ENCODE measurements at regions not wholly inside any gene's neighbourhood (a gene's known extent, or its start where the extent isn't known, plus 50 kb on each side); places are given as distances from the start of the nearest gene placed in this dataset.
A peak's percentile ranks its signal among the peaks of the same experiment; 100 is the strongest.
"Not testable (repeated sequence)": the region's sequence is repeated elsewhere in the genome, so short reads cannot be mapped to it uniquely, and the experiment has no call there.

GRCh38 chr2:12915787-12916186, 199.1 kb downstream of the TRIB2 start:
- no peak overlapping the region for H3K27ac Mint-ChIP-seq
- no peak overlapping the region for H3K4me3 Mint-ChIP-seq
- H3K9me3 Mint-ChIP-seq, result peaks cover 3% of the 10 kb centered on the region
- peaks cover 35% of the 10 kb centered on the region for H3K27me3 Mint-ChIP-seq
- intact Hi-C loops (cut with micrococcal nuclease), result no loop called here
- no peaks in the 10 kb centered on the region for H3K4me1 Mint-ChIP-seq
- no peaks in the 10 kb centered on the region for H3K36me3 Mint-ChIP-seq (ENCODE audit: low read depth)
- DNase-seq, result no peak

GRCh38 chr2:12918138-12918834, 201.6 kb downstream of the TRIB2 start:
- H3K36me3 Mint-ChIP-seq (ENCODE audit: low read depth), result no peaks in the 10 kb centered on the region
- H3K4me3 Mint-ChIP-seq, result no peak overlapping the region
- H3K27me3 Mint-ChIP-seq, result peaks cover 38% of the 10 kb centered on the region
- peaks cover 3% of the 10 kb centered on the region for H3K9me3 Mint-ChIP-seq
- no peak for DNase-seq
- no peak overlapping the region for H3K27ac Mint-ChIP-seq
- intact Hi-C loops (cut with micrococcal nuclease), result no loop called here
- no peaks in the 10 kb centered on the region for H3K4me1 Mint-ChIP-seq

- Mint-ChIP-seq H3K4me1 (no peaks in the 10 kb centered on the region), H3K27me3 (peaks cover 38% of the 10 kb centered on the region)
Observed at GRCh38 chr2:12918835-12919445, 202.2 kb downstream of the TRIB2 start.

GRCh38 chr2:12921321-12921720, 204.6 kb downstream of the TRIB2 start:
- no peak overlapping the region for H3K27ac Mint-ChIP-seq
- H3K9me3 Mint-ChIP-seq, result peaks cover 3% of the 10 kb centered on the region
- intact Hi-C loops (cut with micrococcal nuclease), result no loop called here
- no peaks in the 10 kb centered on the region for H3K4me1 Mint-ChIP-seq
- peaks cover 29% of the 10 kb centered on the region for H3K27me3 Mint-ChIP-seq
- H3K4me3 Mint-ChIP-seq, result no peak overlapping the region
- DNase-seq, result no peak
- H3K36me3 Mint-ChIP-seq (ENCODE audit: low read depth), result no peaks in the 10 kb centered on the region

More at GRCh38 chr2:12918835-12919445, 202.2 kb downstream of the TRIB2 start:
- Mint-ChIP-seq H3K27ac (no peak overlapping the region), H3K4me3 (no peak overlapping the region), H3K36me3 (ENCODE audit: low read depth) (no peaks in the 10 kb centered on the region), H3K9me3 (peaks cover 3% of the 10 kb centered on the region)
- intact Hi-C loops (cut with micrococcal nuclease), result no loop called here
- DNase-seq, result no peak

- DNase-seq, result peak; percentile 23
- Mint-ChIP-seq H3K4me3 (no peak overlapping the region), H3K9me3 (peaks cover 3% of the 10 kb centered on the region), H3K36me3 (ENCODE audit: low read depth) (no peaks in the 10 kb centered on the region), H3K4me1 (peaks cover 11% of the 10 kb centered on the region), H3K27me3 (peaks cover 23% of the 10 kb centered on the region), H3K27ac (no peak overlapping the region)
- intact Hi-C loops (cut with micrococcal nuclease), result no loop called here
Observed at GRCh38 chr2:12923907-12924610, 207.3 kb downstream of the TRIB2 start.

GRCh38 chr2:12926641-12927040, 209.9 kb downstream of the TRIB2 start:
- Mint-ChIP-seq H3K27me3 (peaks cover 25% of the 10 kb centered on the region), H3K4me1 (peaks cover 11% of the 10 kb centered on the region)
- H3K9me3 Mint-ChIP-seq; H3K36me3 Mint-ChIP-seq (ENCODE audit: low read depth); intact Hi-C loops (cut with micrococcal nuclease); H3K4me3 Mint-ChIP-seq; H3K27ac Mint-ChIP-seq; DNase-seq: not testable (repeated sequence)

GRCh38 chr2:12928197-12928774, 211.6 kb downstream of the TRIB2 start:
- DNase-seq, result no peak
- H3K36me3 Mint-ChIP-seq (ENCODE audit: low read depth), result no peaks in the 10 kb centered on the region
- H3K4me1 Mint-ChIP-seq, result peaks cover 11% of the 10 kb centered on the region
- intact Hi-C loops (cut with micrococcal nuclease), result loop anchor here (2.0 kb wide), 1 partner anchor 71 kb away; no protein-coding TSS in a partner anchor
- no peak overlapping the region for H3K27ac Mint-ChIP-seq
- H3K27me3 Mint-ChIP-seq, result peaks cover 30% of the 10 kb centered on the region
- no peak overlapping the region for H3K4me3 Mint-ChIP-seq
- no peaks in the 10 kb centered on the region for H3K9me3 Mint-ChIP-seq

- DNase-seq, result no peak
- intact Hi-C loops (cut with micrococcal nuclease), result loop anchor here (2.0 kb wide), 1 partner anchor 72 kb away; no protein-coding TSS in a partner anchor
- no peak overlapping the region for H3K27ac Mint-ChIP-seq
- peaks cover 33% of the 10 kb centered on the region for H3K27me3 Mint-ChIP-seq
- no peaks in the 10 kb centered on the region for H3K36me3 Mint-ChIP-seq (ENCODE audit: low read depth)
- H3K4me1 Mint-ChIP-seq, result peaks cover 11% of the 10 kb centered on the region
- H3K9me3 Mint-ChIP-seq, result no peaks in the 10 kb centered on the region
- H3K4me3 Mint-ChIP-seq, result no peak overlapping the region
Observed at GRCh38 chr2:12928775-12929401, 212.2 kb downstream of the TRIB2 start.

GRCh38 chr2:12929758-12930157, 213.0 kb downstream of the TRIB2 start:
- Mint-ChIP-seq H3K4me3 (no peak overlapping the region), H3K36me3 (ENCODE audit: low read depth) (no peaks in the 10 kb centered on the region), H3K27ac (no peak overlapping the region), H3K9me3 (no peaks in the 10 kb centered on the region), H3K27me3 (peaks cover 42% of the 10 kb centered on the region), H3K4me1 (peaks cover 11% of the 10 kb centered on the region)
- intact Hi-C loops (cut with micrococcal nuclease), result loop anchor here (2.0 to 10.0 kb wide), 5 partner anchors 73 to 1105 kb away; partner anchors contain the start of gene TRIB2
- no peak for DNase-seq

- intact Hi-C loops (cut with micrococcal nuclease), result loop anchor here (2.0 to 10.0 kb wide), 4 partner anchors 76 to 1106 kb away; partner anchors contain the start of gene TRIB2
- Mint-ChIP-seq H3K9me3 (no peaks in the 10 kb centered on the region), H3K27me3 (peaks cover 48% of the 10 kb centered on the region), H3K4me3 (no peak overlapping the region), H3K27ac (no peak overlapping the region), H3K36me3 (ENCODE audit: low read depth) (no peaks in the 10 kb centered on the region), H3K4me1 (peaks cover 11% of the 10 kb centered on the region)
- no peak for DNase-seq
Observed at GRCh38 chr2:12930391-12930790, 213.7 kb downstream of the TRIB2 start.

GRCh38 chr2:12931186-12931844, 214.6 kb downstream of the TRIB2 start:
- peaks cover 49% of the 10 kb centered on the region for H3K27me3 Mint-ChIP-seq
- peaks cover 11% of the 10 kb centered on the region for H3K4me1 Mint-ChIP-seq
- no peak overlapping the region for H3K27ac Mint-ChIP-seq
- intact Hi-C loops (cut with micrococcal nuclease), result loop anchor here (2.0 to 10.0 kb wide), 4 partner anchors 75 to 1107 kb away; partner anchors contain the start of gene TRIB2
- DNase-seq, result peak; percentile 61
- H3K9me3 Mint-ChIP-seq, result no peaks in the 10 kb centered on the region
- no peaks in the 10 kb centered on the region for H3K36me3 Mint-ChIP-seq (ENCODE audit: low read depth)
- no peak overlapping the region for H3K4me3 Mint-ChIP-seq

- Mint-ChIP-seq H3K4me1 (peaks cover 11% of the 10 kb centered on the region), H3K27ac (no peak overlapping the region), H3K27me3 (peaks cover 49% of the 10 kb centered on the region), H3K4me3 (no peak overlapping the region), H3K9me3 (no peaks in the 10 kb centered on the region), H3K36me3 (ENCODE audit: low read depth) (no peaks in the 10 kb centered on the region)
- DNase-seq, result no peak
- intact Hi-C loops (cut with micrococcal nuclease), result loop anchor here (10.0 kb wide), 1 partner anchor 1107 kb away; no protein-coding TSS in a partner anchor
Observed at GRCh38 chr2:12932192-12932591, 215.5 kb downstream of the TRIB2 start.
